Vagina (tissue), 2 donors: ENCODE measurements at regions not wholly inside any gene's neighbourhood (a gene's known extent, or its start where the extent isn't known, plus 50 kb on each side); places are given as distances from the start of the nearest gene placed in this dataset.
"Not testable (repeated sequence)": the region's sequence is repeated elsewhere in the genome, so short reads cannot be mapped to it uniquely, and the experiment has no call there.

Experiments
- POLR2A ChIP-seq, 2 donors: fragments of 450-650 bp; IDR thresholded peaks; one replicate each; pipeline ENCODE4 v1.6.1; 2017; ENCODE audit warnings: antibody characterized with exemption in 2 of 2, mild to moderate bottlenecking in 2 of 2, moderate library complexity in 2 of 2
- POLR2AphosphoS5 ChIP-seq, 2 donors: sonication (generic); formaldehyde crosslinking; IDR thresholded peaks; one replicate each; pipeline ENCODE4 v1.9.0; 2017; ENCODE audit warnings: antibody characterized with exemption in 2 of 2, mild to moderate bottlenecking in 2 of 2, low read depth in 1 of 2; ENCODE audit not compliant: insufficient read depth in 1 of 2

GRCh38 chr5:17066026-17066425, 129.9 kb upstream of the MYO10 start:
- not testable (repeated sequence) for TF ChIP-seq POLR2AphosphoS5 (IDR thresholded peaks at IDR 0.05; ENCODE audit: insufficient read depth in 1 of 2, low read depth in 1 of 2); POLR2A (IDR thresholded peaks at IDR 0.05)
